Tibial artery (tissue), 4 donors: ENCODE measurements at regions not wholly inside any gene's neighbourhood (a gene's known extent, or its start where the extent isn't known, plus 50 kb on each side); places are given as distances from the start of the nearest gene placed in this dataset.

Source experiments
- DNase-seq, 2 donors: peaks; one replicate each; pipeline ENCODE4 v3.0.0-alpha.2; 2019
- H3K27ac ChIP-seq, 2 donors: fragments of 200-600 bp; sonication (generic) in 1 of 2; 1 replicate in 1 of 2; 2 replicates in 1 of 2; pipeline ENCODE4 v1.5.1; 2018 to 2019; ENCODE audit warnings: mild to moderate bottlenecking in 1 of 2
- H3K27me3 ChIP-seq, 2 donors: fragments of 200-600 bp; sonication (generic) in 1 of 2; one replicate each; pipeline versions ENCODE4 v1.5.1 to v1.6.0; 2016 to 2019
- H3K36me3 ChIP-seq, 3 donors: fragments of 200-600 bp; sonication (generic) in 2 of 3; one replicate each; pipeline ENCODE4 v1.5.1; 2016 to 2019; ENCODE audit warnings: mild to moderate bottlenecking in 2 of 3
- H3K4me1 ChIP-seq, 4 donors: fragments of 200-600 bp; sonication (generic) in 2 of 4; 1 replicate in 3 of 4; 2 replicates in 1 of 4; pipeline ENCODE4 v1.5.1; 2016 to 2019
- H3K4me3 ChIP-seq, 2 donors: fragments of 200-600 bp; sonication (generic) in 1 of 2; 1 replicate in 1 of 2; 2 replicates in 1 of 2; pipeline ENCODE4 v1.5.1; 2018 to 2019; ENCODE audit warnings: mild to moderate bottlenecking in 2 of 2
- H3K9me3 ChIP-seq, 3 donors: fragments of 200-600 bp; sonication (generic) in 1 of 3; one replicate each; pipeline ENCODE4 v1.5.1; 2016 to 2019
- CTCF ChIP-seq, 2 experiments: fragments of 200-600 bp in 1 of 2; fragments of 450-650 bp in 1 of 2; IDR thresholded peaks; one replicate each; pipeline ENCODE4 v1.5.1; 2017 to 2019; ENCODE audit warnings: antibody characterized with exemption in 2 of 2, mild to moderate bottlenecking in 1 of 2, moderate library complexity in 1 of 2
- intact Hi-C: fragments of 100-400 bp; cut with DNase I; formaldehyde crosslinking; loops from one replicate; pipeline ENCODE4 v1.15.0; 2023; ENCODE audit warnings: low total_unique reads

GRCh38 chr13:74966275-74966674, 515.7 kb downstream of the TBC1D4 start:
- Histone ChIP-seq H3K4me3 (no peak overlapping the region), H3K9me3 (no peaks in the 10 kb centered on the region), H3K36me3 (no peaks in the 10 kb centered on the region), H3K27ac (no peak overlapping the region), H3K27me3 (no peaks in the 10 kb centered on the region), H3K4me1 (no peaks in the 10 kb centered on the region)
- no peak for DNase-seq
- intact Hi-C loops, result no loop called here
- TF ChIP-seq CTCF (IDR thresholded peaks at IDR 0.05), result no peak

- peaks cover 0 to 13% (median 3%) of the 10 kb centered on the region in 3 donors for H3K9me3 ChIP-seq
- TF ChIP-seq CTCF (IDR thresholded peaks at IDR 0.05), result no peak
- DNase-seq, result no peak
- H3K4me1 ChIP-seq, result no peaks in the 10 kb centered on the region
- intact Hi-C loops, result no loop called here
- H3K36me3 ChIP-seq, result no peaks in the 10 kb centered on the region
- H3K27ac ChIP-seq, result no peak overlapping the region
- H3K4me3 ChIP-seq, result no peak overlapping the region
- H3K27me3 ChIP-seq, result no peaks in the 10 kb centered on the region
Measured at GRCh38 chr13:74945637-74946036, 536.3 kb downstream of the TBC1D4 start.

DNA sequence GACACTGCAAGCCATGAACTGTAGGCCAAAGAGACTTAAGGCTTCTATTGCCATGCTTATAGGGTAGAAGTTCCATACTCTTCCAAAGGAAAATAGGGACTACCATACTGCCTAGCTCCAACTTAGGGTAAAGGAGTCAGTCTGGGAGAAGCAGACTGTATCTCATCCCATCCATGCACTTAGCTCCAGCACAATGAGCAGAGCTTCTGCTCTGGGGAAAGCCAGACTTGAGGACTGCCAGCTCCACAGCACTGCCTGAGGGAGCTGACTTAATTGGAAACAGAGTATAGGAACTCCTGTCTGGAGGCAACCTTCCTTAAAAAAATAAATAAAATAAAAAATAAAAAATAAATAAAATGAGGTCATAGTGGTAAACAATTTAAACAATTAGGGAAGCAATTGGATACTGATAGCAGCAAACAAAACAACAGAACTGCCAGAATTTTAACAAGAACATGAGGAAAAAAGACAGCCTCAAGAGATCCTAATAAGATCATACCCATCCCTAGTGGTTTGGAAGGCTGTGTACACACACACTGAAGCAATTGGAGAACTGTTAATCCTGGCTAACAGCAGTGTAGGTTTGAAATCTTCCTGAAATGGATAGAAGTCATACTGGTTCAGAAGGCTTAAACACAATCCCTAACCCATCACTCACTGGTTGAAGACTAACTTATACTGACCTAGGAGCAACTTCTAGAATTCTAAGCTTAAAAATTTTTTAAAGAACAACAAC, 550.1 kb downstream of the TBC1D4 start:
- Histone ChIP-seq H3K36me3 (no peaks in the 10 kb centered on the region), H3K4me1 (no peaks in the 10 kb centered on the region), H3K9me3 (peaks cover 0 to 9% (median 0%) of the 10 kb centered on the region in 3 donors), H3K4me3 (no peak overlapping the region), H3K27me3 (no peaks in the 10 kb centered on the region), H3K27ac (no peak overlapping the region)
- intact Hi-C loops, result no loop called here
- TF ChIP-seq CTCF (IDR thresholded peaks at IDR 0.05), result no peak
- DNase-seq, result no peak

DNA sequence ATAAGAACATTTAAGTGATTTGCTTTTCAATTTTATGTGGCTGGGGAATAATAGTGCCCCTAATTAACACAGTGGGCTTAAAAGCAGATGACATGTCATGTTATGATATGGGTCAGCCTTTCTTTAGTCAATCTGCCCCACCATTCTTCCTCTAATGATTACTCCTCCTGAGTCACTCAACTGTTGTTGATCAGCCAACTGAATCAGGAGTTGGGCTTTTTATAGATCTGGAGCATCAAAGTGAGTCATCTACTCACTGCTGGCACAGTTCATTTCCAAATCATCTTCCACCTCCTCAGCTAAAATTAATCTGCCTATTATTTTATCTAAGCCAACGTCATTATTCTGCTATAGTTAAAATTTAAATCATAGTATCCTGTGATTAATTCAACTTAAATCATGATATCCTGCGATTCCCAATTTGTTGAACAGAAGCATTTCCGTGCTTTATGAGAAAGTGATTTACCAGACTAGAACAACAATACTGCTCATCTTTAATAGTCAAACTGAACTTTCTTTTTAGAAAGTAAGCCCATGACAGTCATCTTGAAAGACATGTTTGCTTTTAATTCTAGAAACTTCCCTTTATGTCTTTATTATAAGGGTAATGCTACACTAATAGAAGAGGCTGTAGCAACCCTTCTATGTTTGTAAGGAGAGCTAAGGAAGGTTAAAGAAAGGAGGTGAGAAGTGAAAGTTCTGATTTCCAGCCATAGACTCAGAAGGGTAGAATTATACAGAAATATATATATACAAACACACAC, 551.4 kb downstream of the TBC1D4 start:
- TF ChIP-seq CTCF (IDR thresholded peaks at IDR 0.05), result no peak
- Histone ChIP-seq H3K27me3 (no peaks in the 10 kb centered on the region), H3K4me1 (no peaks in the 10 kb centered on the region), H3K4me3 (no peak overlapping the region), H3K9me3 (peaks cover 0 to 9% (median 0%) of the 10 kb centered on the region in 3 donors), H3K36me3 (no peaks in the 10 kb centered on the region), H3K27ac (no peak overlapping the region)
- intact Hi-C loops, result no loop called here
- DNase-seq, result no peak

DNA sequence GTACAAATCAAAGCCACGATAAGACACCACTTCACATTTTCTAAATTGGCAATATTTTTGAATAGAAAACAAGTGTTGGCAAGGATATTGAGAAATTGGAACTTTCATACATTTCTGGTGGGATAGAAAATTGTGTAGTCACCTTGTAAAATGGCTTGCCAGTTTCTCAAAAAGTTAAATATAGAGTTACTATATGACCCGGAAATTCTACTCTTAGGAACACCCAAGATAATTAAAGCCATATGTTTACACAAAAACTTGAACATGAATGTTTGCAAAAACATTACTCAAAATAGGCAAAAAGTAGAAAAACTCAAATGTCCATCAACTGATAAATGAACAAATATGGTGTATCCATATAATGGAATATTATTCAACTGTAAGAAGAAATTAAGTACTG, 552.5 kb downstream of the TBC1D4 start:
- no peaks in the 10 kb centered on the region for H3K4me1 ChIP-seq
- DNase-seq, result no peak
- TF ChIP-seq CTCF (IDR thresholded peaks at IDR 0.05), result no peak
- H3K27ac ChIP-seq, result no peak overlapping the region
- peaks cover 0 to 9% (median 0%) of the 10 kb centered on the region in 3 donors for H3K9me3 ChIP-seq
- intact Hi-C loops, result no loop called here
- H3K36me3 ChIP-seq, result no peaks in the 10 kb centered on the region
- no peaks in the 10 kb centered on the region for H3K27me3 ChIP-seq
- no peak overlapping the region for H3K4me3 ChIP-seq
